Stimulated activated memory B cell treated with anti-CD40 and anti-IgM and Interleukin-4, amounts not matched to agents 10 μg/mL and 1 μg/mL and 100 μg/mL, for 72 hours (primary cell): ENCODE measurements at regions not wholly inside any gene's neighbourhood (a gene's known extent, or its start where the extent isn't known, plus 50 kb on each side); places are given as distances from the start of the nearest gene placed in this dataset.
"Not testable (repeated sequence)": the region's sequence is repeated elsewhere in the genome, so short reads cannot be mapped to it uniquely, and the experiment has no call there.

Experiments
- ATAC-seq: fragments of 150-1000 bp; cut with Tn5 transposase; 2 replicates; pipeline ENCODE4 v1.10.0; 2021
- H3K27ac Mint-ChIP-seq: one replicate; pipeline ENCODE4 v1.8.0; 2022; ENCODE audit warnings: mild to moderate bottlenecking, mixed read lengths
- H3K27me3 Mint-ChIP-seq: one replicate; pipeline ENCODE4 v1.8.0; 2022; ENCODE audit warnings: mixed read lengths
- H3K36me3 Mint-ChIP-seq: one replicate; pipeline ENCODE4 v1.8.0; 2022; ENCODE audit warnings: mixed read lengths
- H3K4me1 Mint-ChIP-seq: one replicate; pipeline ENCODE4 v1.8.0; 2022; ENCODE audit warnings: mixed read lengths
- H3K4me3 Mint-ChIP-seq: one replicate; pipeline ENCODE4 v1.8.0; 2022; ENCODE audit warnings: mild to moderate bottlenecking, moderate library complexity, mixed read lengths
- H3K9me3 Mint-ChIP-seq: one replicate; pipeline ENCODE4 v1.8.0; 2022; ENCODE audit warnings: mixed read lengths

DNA sequence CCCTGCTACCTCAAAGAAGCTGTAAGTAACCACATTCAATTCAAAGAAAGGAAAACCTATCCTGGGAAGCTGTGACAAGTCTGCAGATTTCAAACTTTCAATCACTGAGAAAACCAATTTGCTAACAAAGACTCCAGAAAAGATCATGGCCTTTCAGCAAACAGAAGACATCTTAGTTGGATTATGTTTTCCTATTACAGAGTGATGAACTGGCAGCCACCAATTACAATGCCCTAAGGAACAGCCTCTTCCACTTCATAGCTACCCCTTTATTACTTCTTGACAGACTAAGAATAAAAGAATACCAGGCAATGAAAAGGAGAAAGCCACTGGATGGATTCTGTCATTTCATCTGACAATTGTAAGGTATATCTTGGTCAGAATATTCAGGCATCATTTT is 128.2 kb upstream of the RASEF start:
- no peaks in the 10 kb centered on the region for H3K36me3 Mint-ChIP-seq
- ATAC-seq = no peak
- H3K9me3 Mint-ChIP-seq = no peaks in the 10 kb centered on the region
- H3K27me3 Mint-ChIP-seq = peaks cover 11% of the 10 kb centered on the region
- H3K4me3 Mint-ChIP-seq = no peak overlapping the region
- no peaks in the 10 kb centered on the region for H3K4me1 Mint-ChIP-seq
- H3K27ac Mint-ChIP-seq = no peak overlapping the region

DNA sequence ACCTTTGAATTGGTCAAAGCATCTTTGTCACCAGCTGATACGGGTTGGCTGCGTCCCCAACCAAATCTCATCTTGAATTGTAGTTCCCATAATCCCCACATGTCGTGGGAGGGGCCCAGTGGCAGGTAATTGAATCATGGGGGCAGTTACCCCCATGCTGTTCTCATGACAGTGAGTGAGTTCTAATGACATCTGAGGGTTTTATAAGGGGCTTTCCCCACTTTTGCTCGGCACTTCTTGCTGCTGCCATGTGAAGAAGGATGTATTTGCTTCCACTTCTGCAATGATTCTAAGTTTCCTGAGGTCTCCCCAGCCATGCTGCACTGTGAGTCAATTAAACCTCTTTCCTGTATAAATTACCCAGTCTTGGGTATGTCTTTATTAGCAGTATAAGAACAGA is 126.1 kb upstream of the RASEF start:
- ATAC-seq, H3K27me3 Mint-ChIP-seq, H3K27ac Mint-ChIP-seq, H3K36me3 Mint-ChIP-seq, H3K9me3 Mint-ChIP-seq, H3K4me1 Mint-ChIP-seq, H3K4me3 Mint-ChIP-seq: not testable (repeated sequence)

- no peak overlapping the region for H3K4me3 Mint-ChIP-seq
- H3K27me3 Mint-ChIP-seq = no peaks in the 10 kb centered on the region
- no peaks in the 10 kb centered on the region for H3K4me1 Mint-ChIP-seq
- no peaks in the 10 kb centered on the region for H3K9me3 Mint-ChIP-seq
- no peak for ATAC-seq
- H3K36me3 Mint-ChIP-seq = no peaks in the 10 kb centered on the region
- no peak overlapping the region for H3K27ac Mint-ChIP-seq
These were observed 125.3 kb upstream of the RASEF start for GRCh38 chr9:83188277-83188676.

- no peaks in the 10 kb centered on the region for H3K9me3 Mint-ChIP-seq
- H3K36me3 Mint-ChIP-seq = no peaks in the 10 kb centered on the region
- H3K27ac Mint-ChIP-seq = no peak overlapping the region
- H3K4me3 Mint-ChIP-seq = no peak overlapping the region
- ATAC-seq = no peak
- no peaks in the 10 kb centered on the region for H3K27me3 Mint-ChIP-seq
- no peaks in the 10 kb centered on the region for H3K4me1 Mint-ChIP-seq
These were observed 123.3 kb upstream of the RASEF start for GRCh38 chr9:83186155-83186737.

- ATAC-seq = no peak
- Mint-ChIP-seq H3K4me1 (no peaks in the 10 kb centered on the region), H3K9me3 (no peaks in the 10 kb centered on the region), H3K27me3 (no peaks in the 10 kb centered on the region), H3K36me3 (no peaks in the 10 kb centered on the region), H3K27ac (no peak overlapping the region), H3K4me3 (no peak overlapping the region)
These were observed 122.7 kb upstream of the RASEF start for GRCh38 chr9:83185488-83186154.

GRCh38 chr9:83183621-83184020 is 120.7 kb upstream of the RASEF start:
- H3K4me3 Mint-ChIP-seq = no peak overlapping the region

GRCh38 chr9:83182071-83182470 is 119.1 kb upstream of the RASEF start:
- Mint-ChIP-seq H3K4me3 (no peak overlapping the region), H3K27ac (no peak overlapping the region), H3K4me1 (no peaks in the 10 kb centered on the region), H3K9me3 (peaks cover 7% of the 10 kb centered on the region), H3K36me3 (no peaks in the 10 kb centered on the region), H3K27me3 (no peaks in the 10 kb centered on the region)
- no peak for ATAC-seq

More at GRCh38 chr9:83183621-83184020, 120.7 kb upstream of the RASEF start:
- no peaks in the 10 kb centered on the region for H3K4me1 Mint-ChIP-seq
- H3K27ac Mint-ChIP-seq = no peak overlapping the region
- H3K36me3 Mint-ChIP-seq = no peaks in the 10 kb centered on the region
- no peaks in the 10 kb centered on the region for H3K9me3 Mint-ChIP-seq
- H3K27me3 Mint-ChIP-seq = no peaks in the 10 kb centered on the region
- ATAC-seq = no peak

DNA sequence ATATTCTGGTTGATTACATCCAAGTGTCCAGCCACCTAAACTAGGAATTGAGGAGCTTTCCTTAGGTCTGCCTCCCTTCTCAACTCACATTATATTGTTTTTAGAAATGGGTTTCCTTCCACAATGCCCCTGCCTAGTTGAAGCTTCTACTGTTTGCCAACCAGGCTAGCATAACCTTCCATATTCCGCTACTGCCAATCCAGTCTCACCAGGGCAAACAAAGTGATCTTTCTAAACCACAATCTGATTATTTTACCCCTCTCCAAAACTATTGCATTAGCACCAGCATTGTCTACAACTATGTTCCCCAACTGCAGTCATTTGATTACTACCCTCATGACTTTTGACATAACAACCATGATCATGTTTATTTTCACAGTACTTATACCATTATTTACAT is 115.8 kb upstream of the RASEF start:
- Mint-ChIP-seq H3K36me3 (no peaks in the 10 kb centered on the region), H3K27ac (no peak overlapping the region), H3K4me3 (no peak overlapping the region), H3K9me3 (peaks cover 7% of the 10 kb centered on the region), H3K27me3 (no peaks in the 10 kb centered on the region), H3K4me1 (no peaks in the 10 kb centered on the region)
- no peak for ATAC-seq

DNA sequence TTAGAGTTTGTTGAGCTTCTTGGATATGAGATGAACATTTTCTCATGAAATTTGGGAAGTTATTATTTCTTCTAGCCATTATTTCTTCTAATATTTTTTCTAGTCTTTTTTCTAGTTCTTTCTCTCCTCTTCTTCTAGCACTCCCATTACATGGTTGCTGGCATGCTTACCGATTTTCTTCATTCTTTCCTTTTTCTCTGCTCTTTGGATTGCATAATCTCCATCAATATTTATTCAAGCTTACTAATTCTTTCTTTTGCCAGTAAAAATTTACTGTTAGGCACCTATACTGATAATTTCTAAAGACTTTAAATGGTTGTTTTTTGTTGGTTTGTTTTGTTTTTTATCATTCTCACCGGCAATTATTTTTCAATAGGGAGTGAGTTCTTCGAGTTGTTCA is 114.8 kb upstream of the RASEF start:
- peaks cover 12% of the 10 kb centered on the region for H3K9me3 Mint-ChIP-seq
- ATAC-seq = no peak
- no peaks in the 10 kb centered on the region for H3K4me1 Mint-ChIP-seq
- no peaks in the 10 kb centered on the region for H3K36me3 Mint-ChIP-seq
- no peaks in the 10 kb centered on the region for H3K27me3 Mint-ChIP-seq
- H3K4me3 Mint-ChIP-seq = no peak overlapping the region
- H3K27ac Mint-ChIP-seq = no peak overlapping the region

- no peak for ATAC-seq
- Mint-ChIP-seq H3K27me3 (no peaks in the 10 kb centered on the region), H3K36me3 (no peaks in the 10 kb centered on the region), H3K9me3 (peaks cover 17% of the 10 kb centered on the region), H3K4me1 (no peaks in the 10 kb centered on the region), H3K4me3 (no peak overlapping the region), H3K27ac (no peak overlapping the region)
These were observed 104.2 kb upstream of the RASEF start for GRCh38 chr9:83167126-83167525.

DNA sequence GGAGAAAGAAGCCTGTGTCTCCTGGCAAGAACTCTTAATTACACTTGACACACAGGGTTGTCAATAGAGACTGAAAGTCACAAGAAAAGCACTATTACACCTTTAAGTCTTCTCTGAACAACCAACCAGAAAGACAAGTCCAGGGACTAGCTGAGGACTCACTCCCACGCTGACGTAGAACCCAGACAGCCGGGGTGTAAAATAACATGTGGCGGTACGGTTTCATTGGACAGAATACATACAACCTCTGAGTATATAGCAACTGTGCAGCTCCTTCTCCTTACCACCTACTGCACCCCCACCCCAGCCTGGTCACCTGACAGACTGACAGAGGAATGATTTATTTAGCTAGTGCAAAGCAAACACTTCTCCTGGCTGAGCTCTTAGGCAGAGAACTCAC is 103.4 kb upstream of the RASEF start:
- Mint-ChIP-seq H3K27ac (no peak overlapping the region), H3K27me3 (no peaks in the 10 kb centered on the region), H3K36me3 (no peaks in the 10 kb centered on the region), H3K9me3 (peaks cover 16% of the 10 kb centered on the region), H3K4me3 (no peak overlapping the region), H3K4me1 (no peaks in the 10 kb centered on the region)
- peak; percentile 16 for ATAC-seq

- H3K27ac Mint-ChIP-seq = no peak overlapping the region
These were observed 92.8 kb upstream of the RASEF start for GRCh38 chr9:83155733-83156132.

GRCh38 chr9:83154821-83155220 is 91.9 kb upstream of the RASEF start:
- H3K27ac Mint-ChIP-seq = no peak overlapping the region
- no peak for ATAC-seq
- no peak overlapping the region for H3K4me3 Mint-ChIP-seq
- H3K4me1 Mint-ChIP-seq = no peaks in the 10 kb centered on the region
- no peaks in the 10 kb centered on the region for H3K27me3 Mint-ChIP-seq
- H3K36me3 Mint-ChIP-seq = no peaks in the 10 kb centered on the region
- H3K9me3 Mint-ChIP-seq = peaks cover 3% of the 10 kb centered on the region

More at GRCh38 chr9:83155733-83156132, 92.8 kb upstream of the RASEF start:
- ATAC-seq = no peak
- peaks cover 5% of the 10 kb centered on the region for H3K36me3 Mint-ChIP-seq
- no peak overlapping the region for H3K4me3 Mint-ChIP-seq
- H3K9me3 Mint-ChIP-seq = peaks cover 10% of the 10 kb centered on the region
- no peaks in the 10 kb centered on the region for H3K4me1 Mint-ChIP-seq
- H3K27me3 Mint-ChIP-seq = no peaks in the 10 kb centered on the region

GRCh38 chr9:83154087-83154736 is 91.3 kb upstream of the RASEF start:
- Mint-ChIP-seq H3K4me1 (no peaks in the 10 kb centered on the region), H3K36me3 (no peaks in the 10 kb centered on the region), H3K9me3 (peaks cover 3% of the 10 kb centered on the region), H3K4me3 (no peak overlapping the region), H3K27ac (no peak overlapping the region), H3K27me3 (no peaks in the 10 kb centered on the region)
- ATAC-seq = no peak

- H3K9me3 Mint-ChIP-seq = peaks cover 3% of the 10 kb centered on the region
- no peaks in the 10 kb centered on the region for H3K36me3 Mint-ChIP-seq
- H3K4me3 Mint-ChIP-seq = no peak overlapping the region
- H3K4me1 Mint-ChIP-seq = no peaks in the 10 kb centered on the region
- no peak for ATAC-seq
- H3K27me3 Mint-ChIP-seq = no peaks in the 10 kb centered on the region
- no peak overlapping the region for H3K27ac Mint-ChIP-seq
These were observed 90.1 kb upstream of the RASEF start for GRCh38 chr9:83153030-83153429.

- Mint-ChIP-seq H3K4me3 (no peak overlapping the region), H3K9me3 (peaks cover 6% of the 10 kb centered on the region), H3K36me3 (no peaks in the 10 kb centered on the region), H3K27ac (no peak overlapping the region), H3K27me3 (no peaks in the 10 kb centered on the region), H3K4me1 (no peaks in the 10 kb centered on the region)
- ATAC-seq = no peak
These were observed 88.7 kb upstream of the RASEF start for GRCh38 chr9:83151627-83152137.
